ENCODE measurements at regions not wholly inside any gene's neighbourhood (a gene's known extent, or its start where the extent isn't known, plus 50 kb on each side); places are given as distances from the start of the nearest gene placed in this dataset.

GRCh38 chr13:74063533-74064100 lies 70.6 kb downstream of the KLF12 start:
- in situ Hi-C loops (cut with MboI; ENCODE audit: low sequenced_read_pairs, unreplicated experiment) = no loop called here
- TF ChIP-seq CTCF (IDR thresholded peaks at IDR 0.05; ENCODE audit: borderline replicate concordance, control extremely low read depth, extremely low read depth, insufficient read depth, missing control alignments) = no peak
- no peak for DNase-seq (ENCODE audit: low spot score)

GRCh38 chr13:74062933-74063332 lies 71.3 kb downstream of the KLF12 start:
- TF ChIP-seq CTCF (IDR thresholded peaks at IDR 0.05; ENCODE audit: borderline replicate concordance, control extremely low read depth, extremely low read depth, insufficient read depth, missing control alignments) = no peak
- peak; percentile 44 for DNase-seq (ENCODE audit: low spot score)
- in situ Hi-C loops (cut with MboI; ENCODE audit: low sequenced_read_pairs, unreplicated experiment) = no loop called here

- DNase-seq (ENCODE audit: low spot score) = peak; percentile 42
- no peak for TF ChIP-seq CTCF (IDR thresholded peaks at IDR 0.05; ENCODE audit: borderline replicate concordance, control extremely low read depth, extremely low read depth, insufficient read depth, missing control alignments)
- in situ Hi-C loops (cut with MboI; ENCODE audit: low sequenced_read_pairs, unreplicated experiment) = no loop called here
Measured at GRCh38 chr13:74061926-74062595, 72.1 kb downstream of the KLF12 start.

GRCh38 chr13:74056801-74057542 lies 77.2 kb downstream of the KLF12 start:
- in situ Hi-C loops (cut with MboI; ENCODE audit: low sequenced_read_pairs, unreplicated experiment) = no loop called here
- no peak for TF ChIP-seq CTCF (IDR thresholded peaks at IDR 0.05; ENCODE audit: borderline replicate concordance, control extremely low read depth, extremely low read depth, insufficient read depth, missing control alignments)
- DNase-seq (ENCODE audit: low spot score) = no peak

GRCh38 chr13:74052402-74052928 lies 81.7 kb downstream of the KLF12 start:
- no peak for TF ChIP-seq CTCF (IDR thresholded peaks at IDR 0.05; ENCODE audit: borderline replicate concordance, control extremely low read depth, extremely low read depth, insufficient read depth, missing control alignments)
- in situ Hi-C loops (cut with MboI; ENCODE audit: low sequenced_read_pairs, unreplicated experiment) = no loop called here
- DNase-seq (ENCODE audit: low spot score) = no peak

- in situ Hi-C loops (cut with MboI; ENCODE audit: low sequenced_read_pairs, unreplicated experiment) = no loop called here
- DNase-seq (ENCODE audit: low spot score) = no peak
- no peak for TF ChIP-seq CTCF (IDR thresholded peaks at IDR 0.05; ENCODE audit: borderline replicate concordance, control extremely low read depth, extremely low read depth, insufficient read depth, missing control alignments)
Measured at GRCh38 chr13:74048756-74049155, 85.4 kb downstream of the KLF12 start.
